Small intestine (tissue), 7 donors: ENCODE measurements at regions not wholly inside any gene's neighbourhood (a gene's known extent, or its start where the extent isn't known, plus 50 kb on each side); places are given as distances from the start of the nearest gene placed in this dataset.

Source experiments
- DNase-seq, 2 donors: peaks; one replicate each; pipeline versions ENCODE4 v3.0.0 to v3.0.0-alpha.2; 2013
- FAIRE-seq: peaks from 2 replicates; lab custom pipeline; 2012; peaks lifted over from hg19 to GRCh38; lab: Jason Lieb, UNC
- H3K27ac ChIP-seq, 3 donors: one replicate each; pipeline ENCODE4 v1.5.1; 2013; ENCODE audit warnings: low read length in 2 of 3, mild to moderate bottlenecking in 2 of 3, control low read depth in 1 of 3, inconsistent platforms in 1 of 3, low read depth in 1 of 3, moderate library complexity in 1 of 3
- H3K27me3 ChIP-seq, 3 donors: one replicate each; pipeline ENCODE4 v1.6.1; 2013; ENCODE audit warnings: low read length in 3 of 3, inconsistent platforms in 1 of 3; ENCODE audit not compliant: control insufficient read depth in 3 of 3, insufficient read depth in 3 of 3
- H3K36me3 ChIP-seq, 3 donors: one replicate each; pipeline ENCODE4 v1.6.1; 2013; ENCODE audit warnings: low read length in 3 of 3, inconsistent platforms in 1 of 3, low read depth in 1 of 3, mild to moderate bottlenecking in 1 of 3, moderate library complexity in 1 of 3; ENCODE audit not compliant: control insufficient read depth in 3 of 3, insufficient read depth in 2 of 3
- H3K4me1 ChIP-seq, 3 donors: one replicate each; pipeline ENCODE4 v1.6.1; 2013; ENCODE audit warnings: low read length in 2 of 3, inconsistent platforms in 1 of 3, low read depth in 1 of 3, mild to moderate bottlenecking in 1 of 3, moderate library complexity in 1 of 3; ENCODE audit not compliant: control insufficient read depth in 3 of 3, insufficient read depth in 2 of 3
- H3K4me3 ChIP-seq, 3 donors: one replicate each; pipeline ENCODE4 v1.5.1; 2013; ENCODE audit warnings: low read length in 3 of 3, control low read depth in 1 of 3, inconsistent platforms in 1 of 3, low read depth in 1 of 3, mild to moderate bottlenecking in 1 of 3, moderate library complexity in 1 of 3
- H3K9me3 ChIP-seq, 2 donors: one replicate each; pipeline ENCODE4 v1.6.1; 2013; ENCODE audit warnings: low read depth in 1 of 2, low read length in 1 of 2; ENCODE audit not compliant: control insufficient read depth in 2 of 2, insufficient read depth in 1 of 2
- WGBS, 3 donors: extraction: QIAGEN DNeasy Blood & Tissue Kit; methylation state at CpG; one replicate each; pipeline ENCODE4 v1.1.7; 2013; 5-methylcytosine and 5-hydroxymethylcytosine counted together
- donor health status: healthy with polysubstance abuse.
- donor health status: control.
- donor health status: control.
- donor health status: Bipolar disorder and iron deficiency.
- donor health status: healthy.

GRCh38 chr2:128558441-128558840 is 239.8 kb upstream of the HS6ST1 start:
- DNase-seq (no peak), FAIRE-seq (no peak)
- Histone ChIP-seq H3K9me3 (peaks cover 0 to 13% of the 10 kb centered on the region in 2 donors), H3K27ac (no peak overlapping the region), H3K4me3 (no peak overlapping the region), H3K4me1 (peaks cover 0 to 5% (median 0%) of the 10 kb centered on the region in 3 donors), H3K36me3 (no peaks in the 10 kb centered on the region), H3K27me3 (no peaks in the 10 kb centered on the region)
- 49 to 68% (median 65%) methylated on average over 3 of the region's 3 CpGs for WGBS, 3 donors

DNA sequence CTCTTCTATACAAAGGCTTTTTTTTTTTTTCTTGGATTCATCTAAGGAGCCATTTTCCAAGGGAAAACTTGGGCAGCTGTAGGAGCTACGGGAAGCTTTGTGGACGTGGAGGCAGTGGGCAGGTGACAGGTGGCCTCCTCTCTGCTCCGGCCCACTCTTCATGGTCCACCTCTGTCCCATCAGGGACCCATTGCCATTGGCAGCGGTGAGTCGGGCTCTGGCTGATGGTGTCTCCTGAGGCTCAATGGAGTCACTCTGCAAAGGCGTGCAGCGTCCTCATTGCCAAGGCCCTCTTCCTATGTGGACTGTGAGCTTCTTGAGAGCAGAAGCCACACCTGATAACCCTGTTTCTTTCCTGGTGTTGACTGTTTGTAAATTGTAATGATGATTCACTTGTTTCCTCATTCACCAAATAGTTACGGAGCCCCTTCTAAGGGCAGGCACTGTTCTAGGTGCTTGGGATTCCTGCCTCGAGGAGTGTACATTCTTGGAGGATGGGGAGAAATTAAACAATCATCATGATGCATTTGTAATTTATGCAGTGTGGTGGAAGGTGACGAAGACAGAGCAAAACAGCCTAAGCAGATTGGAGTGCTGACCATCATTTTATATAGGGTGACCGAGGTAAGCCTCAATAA is 240.3 kb upstream of the HS6ST1 start:
- no peak for DNase-seq
- no peak overlapping the region for H3K27ac ChIP-seq
- H3K4me3 ChIP-seq = no peak overlapping the region
- H3K4me1 ChIP-seq = peaks cover 0 to 5% (median 0%) of the 10 kb centered on the region in 3 donors
- FAIRE-seq = no peak
- H3K36me3 ChIP-seq = no peaks in the 10 kb centered on the region
- peaks cover 0 to 13% of the 10 kb centered on the region in 2 donors for H3K9me3 ChIP-seq
- WGBS, 3 donors = 88 to 94% (median 93%) methylated on average over 11 of the region's 11 CpGs
- H3K27me3 ChIP-seq = no peaks in the 10 kb centered on the region

- Histone ChIP-seq H3K9me3 (peaks cover 0 to 8% of the 10 kb centered on the region in 2 donors), H3K36me3 (no peaks in the 10 kb centered on the region), H3K27ac (no peak overlapping the region), H3K27me3 (no peaks in the 10 kb centered on the region), H3K4me1 (peaks cover 0 to 5% (median 0%) of the 10 kb centered on the region in 3 donors), H3K4me3 (no peak overlapping the region)
- no peak for FAIRE-seq
- no peak for DNase-seq
- 85 to 92% (median 86%) methylated on average over 17 to 18 of the region's 18 CpGs for WGBS, 3 donors
Observed at GRCh38 chr2:128559533-128560515, 241.2 kb upstream of the HS6ST1 start.

GRCh38 chr2:128560718-128561117 is 242.1 kb upstream of the HS6ST1 start:
- Histone ChIP-seq H3K27ac (no peak overlapping the region), H3K4me1 (peaks cover 0 to 5% (median 0%) of the 10 kb centered on the region in 3 donors), H3K4me3 (no peak overlapping the region), H3K27me3 (no peaks in the 10 kb centered on the region), H3K36me3 (no peaks in the 10 kb centered on the region), H3K9me3 (peaks cover 0 to 8% of the 10 kb centered on the region in 2 donors)
- no peak for FAIRE-seq
- 86 to 91% (median 89%) methylated on average over 4 of the region's 4 CpGs for WGBS, 3 donors
- DNase-seq = no peak

DNA sequence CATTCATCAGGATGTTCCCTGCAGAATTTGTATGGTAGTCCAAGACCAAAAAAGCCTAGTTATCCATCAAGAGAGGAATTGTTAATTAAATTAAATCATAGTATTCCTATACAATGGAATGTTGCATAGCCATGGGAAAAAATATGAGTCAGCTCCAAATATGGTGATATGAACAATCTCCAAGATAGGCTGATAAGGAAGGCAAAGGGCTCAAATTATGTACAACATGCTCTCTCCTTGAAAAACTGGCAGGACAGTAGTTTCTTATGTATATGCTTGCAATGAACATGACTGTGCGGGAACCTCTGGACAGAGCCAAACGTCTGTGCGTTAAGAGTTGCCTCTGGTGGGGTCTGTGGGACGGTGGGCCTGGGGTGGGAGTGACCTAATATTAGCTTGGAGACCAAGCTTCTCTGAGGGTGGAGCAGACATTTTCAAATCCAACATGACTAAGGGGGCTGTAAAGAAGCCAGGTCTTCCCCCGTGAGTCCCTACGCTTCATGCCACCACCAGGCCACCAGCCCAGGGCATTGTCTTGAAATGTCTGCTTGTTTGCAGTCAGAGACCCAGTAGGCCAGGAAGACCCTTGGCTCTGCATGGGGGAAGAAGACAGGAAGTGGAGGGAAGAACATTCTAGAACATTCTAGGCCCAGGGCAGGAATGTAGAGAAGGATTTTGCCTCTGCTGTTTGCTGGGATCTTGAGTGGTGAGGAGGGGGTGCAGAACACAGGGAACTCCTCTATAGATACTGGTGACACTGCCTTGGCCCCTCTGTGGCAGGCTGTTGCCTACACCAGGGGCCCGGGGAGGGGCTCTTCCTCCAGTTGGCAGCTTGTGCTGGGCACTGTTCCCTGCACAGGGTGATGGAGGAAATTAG is 244.0 kb upstream of the HS6ST1 start:
- Histone ChIP-seq H3K27ac (peak overlapping the region in 1 of 3 donors; percentile 42), H3K36me3 (no peaks in the 10 kb centered on the region), H3K27me3 (no peaks in the 10 kb centered on the region), H3K4me1 (peaks cover 0 to 5% (median 0%) of the 10 kb centered on the region in 3 donors), H3K9me3 (peaks cover 0 to 5% of the 10 kb centered on the region in 2 donors), H3K4me3 (no peak overlapping the region)
- WGBS, 3 donors = 81 to 90% (median 88%) methylated on average over 7 of the region's 7 CpGs
- FAIRE-seq (no peak), DNase-seq (no peak)

DNA sequence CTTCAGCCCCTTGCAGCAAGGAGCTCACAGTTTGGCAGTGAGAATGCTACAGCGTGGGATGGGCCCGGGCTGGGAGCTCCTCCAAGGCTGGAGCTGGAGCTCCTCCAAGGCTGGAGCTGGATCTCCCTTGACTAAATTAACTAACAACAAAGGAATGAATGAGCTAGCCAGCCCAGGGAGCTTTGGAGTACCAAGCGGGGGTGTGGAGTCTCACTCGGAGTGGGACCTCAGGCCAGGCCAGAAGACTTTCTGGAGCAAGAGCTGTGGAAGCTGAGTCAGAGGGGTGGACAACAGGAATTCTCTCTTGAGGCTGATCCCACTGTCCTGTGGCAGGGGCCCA is 244.7 kb upstream of the HS6ST1 start:
- WGBS, 3 donors = 61 to 89% (median 80%) methylated on average over 4 of the region's 4 CpGs
- peaks cover 0 to 5% (median 0%) of the 10 kb centered on the region in 3 donors for H3K4me1 ChIP-seq
- H3K9me3 ChIP-seq = peaks cover 0 to 4% of the 10 kb centered on the region in 2 donors
- no peak overlapping the region for H3K27ac ChIP-seq
- H3K27me3 ChIP-seq = no peaks in the 10 kb centered on the region
- DNase-seq (peak; percentile 4 to 5), FAIRE-seq (no peak)
- no peak overlapping the region for H3K4me3 ChIP-seq
- no peaks in the 10 kb centered on the region for H3K36me3 ChIP-seq

DNA sequence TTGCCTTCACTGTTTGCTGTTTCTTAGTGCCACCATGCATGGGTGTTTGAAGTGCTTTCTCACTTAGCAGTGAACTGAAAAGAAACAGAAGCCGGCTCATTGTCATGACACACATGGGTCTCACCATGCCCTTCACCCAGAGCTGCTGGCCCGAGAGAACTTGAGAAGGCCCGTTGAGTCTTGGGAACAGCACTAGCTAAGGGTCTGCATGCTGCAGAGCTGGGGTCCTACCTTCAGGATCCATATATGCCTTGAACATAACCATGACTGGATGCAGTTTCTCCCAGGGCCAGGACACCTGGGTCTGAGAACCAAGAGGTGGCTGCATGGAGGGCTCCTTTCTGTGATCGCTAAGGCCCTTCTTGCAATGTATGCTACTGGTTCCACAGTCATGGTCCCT is 245.5 kb upstream of the HS6ST1 start:
- 94 to 98% (median 95%) methylated on average over 4 of the region's 4 CpGs for WGBS, 3 donors
- no peaks in the 10 kb centered on the region for H3K9me3 ChIP-seq
- FAIRE-seq (no peak), DNase-seq (no peak)
- no peaks in the 10 kb centered on the region for H3K27me3 ChIP-seq
- H3K27ac ChIP-seq = no peak overlapping the region
- H3K4me3 ChIP-seq = no peak overlapping the region
- peaks cover 0 to 5% (median 0%) of the 10 kb centered on the region in 3 donors for H3K4me1 ChIP-seq
- no peaks in the 10 kb centered on the region for H3K36me3 ChIP-seq

GRCh38 chr2:128564551-128564950 is 245.9 kb upstream of the HS6ST1 start:
- Histone ChIP-seq H3K9me3 (no peaks in the 10 kb centered on the region), H3K27me3 (no peaks in the 10 kb centered on the region), H3K36me3 (no peaks in the 10 kb centered on the region), H3K27ac (no peak overlapping the region), H3K4me1 (peaks cover 0 to 5% (median 0%) of the 10 kb centered on the region in 3 donors), H3K4me3 (no peak overlapping the region)
- WGBS, 3 donors = 72 to 85% (median 78%) methylated on average over 6 of the region's 6 CpGs
- no peak for FAIRE-seq
- no peak for DNase-seq
